Erythroblast (primary cell): ENCODE measurements at regions not wholly inside any gene's neighbourhood (a gene's known extent, or its start where the extent isn't known, plus 50 kb on each side); places are given as distances from the start of the nearest gene placed in this dataset.

ENCODE experiments used
- GATA1 ChIP-seq: IDR thresholded peaks from 2 replicates; pipeline ENCODE4 v1.6.1; 2011; ENCODE audit warnings: low read depth, mild to moderate bottlenecking, control low read depth, low read length, moderate library complexity
- POLR2A ChIP-seq: IDR thresholded peaks from 2 replicates; pipeline ENCODE4 v1.6.1; 2011; ENCODE audit warnings: mild to moderate bottlenecking, low read length

DNA sequence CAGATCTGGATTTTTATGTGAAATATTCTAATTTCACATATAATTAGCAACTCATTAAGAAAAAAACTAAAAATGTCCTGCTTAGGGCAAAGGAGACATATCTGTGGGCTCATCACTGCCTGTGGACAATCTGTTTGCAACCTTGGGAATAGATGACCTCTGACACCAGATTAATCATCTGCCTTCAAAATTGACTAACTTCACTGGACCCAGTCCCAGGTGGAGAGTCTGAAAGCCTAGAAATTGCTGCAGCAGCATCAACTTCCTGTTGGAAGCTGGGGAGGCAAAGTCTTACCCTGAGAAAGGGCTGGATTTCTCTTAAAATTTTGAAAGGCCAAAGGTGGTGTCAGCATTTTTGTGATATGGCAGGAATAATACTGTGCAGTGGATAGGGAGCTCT, 76.3 kb upstream of the TNC start:
- TF ChIP-seq POLR2A (no peak), GATA1 (no peak)
